ENCODE measurements at regions not wholly inside any gene's neighbourhood (a gene's known extent, or its start where the extent isn't known, plus 50 kb on each side); places are given as distances from the start of the nearest gene placed in this dataset.

- TF ChIP-seq FOS (IDR thresholded peaks at IDR 0.05; ENCODE audit: borderline replicate concordance, insufficient read depth, low read length) (no peak), CTCF (IDR thresholded peaks at IDR 0.05; ENCODE audit: extremely low read depth in 1 of 2, insufficient read depth in 1 of 2, low read depth in 1 of 2, low read length in 2 of 2) (no peak)
Observed at GRCh38 chr12:115057445-115057844, 373.5 kb upstream of the TBX3 start.

All from endothelial cell of umbilical vein (primary cell).